HFF-Myc (cell line): ENCODE measurements at regions not wholly inside any gene's neighbourhood (a gene's known extent, or its start where the extent isn't known, plus 50 kb on each side); places are given as distances from the start of the nearest gene placed in this dataset.

Experiments used
- DNase-seq: peaks from one replicate; pipeline ENCODE4 v3.0.0-alpha.2; 2011; ENCODE audit warnings: low read depth; ENCODE audit errors: extremely low read depth
- H3K4me3 ChIP-seq: replicated peaks from 2 replicates; pipeline ENCODE4 v1.5.1; 2011; ENCODE audit warnings: low read depth, mild to moderate bottlenecking, control low read depth, low read length
- TF ChIP-seq, protein P1 (sequence below): IDR thresholded peaks from 2 replicates; pipeline ENCODE4 v1.5.1; 2012; ENCODE audit warnings: mild to moderate bottlenecking, low read depth, low read length, control low read depth; ENCODE audit errors: missing control alignments

DNA sequence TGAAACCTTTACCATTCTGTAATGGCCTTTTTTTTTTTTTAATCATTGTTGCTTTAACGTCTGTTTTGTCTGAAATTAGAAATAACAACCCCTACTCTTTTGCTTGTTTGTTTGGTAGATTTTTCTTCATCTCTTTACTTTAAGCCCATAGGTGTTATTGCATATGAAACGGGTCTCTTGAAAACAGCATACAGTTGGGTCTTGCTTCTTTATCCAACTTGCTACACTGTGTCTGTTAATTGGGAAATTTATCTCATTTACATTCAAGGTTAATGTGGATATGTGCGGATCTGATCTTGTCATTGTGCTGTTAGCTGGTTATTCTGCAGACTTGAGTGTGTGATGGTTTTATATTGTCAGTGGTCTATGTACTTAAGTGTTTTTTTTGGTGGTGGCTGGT, 78.9 kb upstream of the COP1 start:
- H3K4me3 ChIP-seq, result no peak overlapping the region
- no peak for DNase-seq
- TF ChIP-seq, protein P1, sequence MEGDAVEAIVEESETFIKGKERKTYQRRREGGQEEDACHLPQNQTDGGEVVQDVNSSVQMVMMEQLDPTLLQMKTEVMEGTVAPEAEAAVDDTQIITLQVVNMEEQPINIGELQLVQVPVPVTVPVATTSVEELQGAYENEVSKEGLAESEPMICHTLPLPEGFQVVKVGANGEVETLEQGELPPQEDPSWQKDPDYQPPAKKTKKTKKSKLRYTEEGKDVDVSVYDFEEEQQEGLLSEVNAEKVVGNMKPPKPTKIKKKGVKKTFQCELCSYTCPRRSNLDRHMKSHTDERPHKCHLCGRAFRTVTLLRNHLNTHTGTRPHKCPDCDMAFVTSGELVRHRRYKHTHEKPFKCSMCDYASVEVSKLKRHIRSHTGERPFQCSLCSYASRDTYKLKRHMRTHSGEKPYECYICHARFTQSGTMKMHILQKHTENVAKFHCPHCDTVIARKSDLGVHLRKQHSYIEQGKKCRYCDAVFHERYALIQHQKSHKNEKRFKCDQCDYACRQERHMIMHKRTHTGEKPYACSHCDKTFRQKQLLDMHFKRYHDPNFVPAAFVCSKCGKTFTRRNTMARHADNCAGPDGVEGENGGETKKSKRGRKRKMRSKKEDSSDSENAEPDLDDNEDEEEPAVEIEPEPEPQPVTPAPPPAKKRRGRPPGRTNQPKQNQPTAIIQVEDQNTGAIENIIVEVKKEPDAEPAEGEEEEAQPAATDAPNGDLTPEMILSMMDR, result no peak

DNA sequence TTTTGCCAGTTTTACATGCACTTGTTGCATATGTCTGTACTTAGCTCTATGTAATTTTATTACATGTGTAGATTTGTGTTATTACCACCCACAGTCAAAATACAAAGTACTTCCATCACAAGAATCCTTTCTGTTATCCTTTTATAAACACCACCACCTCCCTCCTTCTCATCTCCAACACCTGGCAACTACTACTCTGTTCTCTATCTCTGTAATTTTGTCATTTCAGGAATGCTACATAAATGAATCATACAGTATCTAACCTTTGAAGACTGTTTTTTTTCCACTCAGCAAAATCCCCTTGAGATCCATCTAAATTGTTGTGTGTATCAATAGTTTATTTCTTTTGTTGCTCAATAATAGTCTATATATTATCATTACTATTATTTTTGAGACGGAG, 64.5 kb upstream of the COP1 start:
- no peak for DNase-seq
- TF ChIP-seq, protein P1, result no peak
- H3K4me3 ChIP-seq, result no peak overlapping the region
